Activated B cell treated with CpG ODN at 0.5 μM for 24 hours (primary cell): ENCODE measurements at regions not wholly inside any gene's neighbourhood (a gene's known extent, or its start where the extent isn't known, plus 50 kb on each side); places are given as distances from the start of the nearest gene placed in this dataset.

Source experiments
- ATAC-seq: fragments of 200-7000 bp; cut with Tn5 transposase; one replicate; pipeline ENCODE4 v1.10.0; 2021; ENCODE audit warnings: low read depth, mild to moderate bottlenecking, moderate library complexity
- CTCF ChIA-PET: fragments of 350-600 bp; sonication (Branson Sonifier 250); formaldehyde crosslinking; loops from one replicate; lab custom pipeline; 2021; ENCODE audit warnings: antibody characterized with exemption; lab: Charles Lee
- POLR2A ChIA-PET: fragments of 350-600 bp; sonication (Branson Sonifier 250); formaldehyde crosslinking; loops from one replicate; lab custom pipeline; 2021; ENCODE audit warnings: antibody characterized with exemption; lab: Charles Lee
- DNase-seq: peaks from one replicate; pipeline ENCODE4 v3.0.0; 2022
- H3K27ac Mint-ChIP-seq: one replicate; pipeline ENCODE4 v1.8.0; 2020; ENCODE audit warnings: mixed read lengths
- H3K27me3 Mint-ChIP-seq: one replicate; pipeline ENCODE4 v1.8.0; 2021; ENCODE audit warnings: mixed read lengths
- H3K36me3 Mint-ChIP-seq: one replicate; pipeline ENCODE4 v1.8.0; 2021; ENCODE audit warnings: low read depth, mixed read lengths
- H3K4me1 Mint-ChIP-seq: one replicate; pipeline ENCODE4 v1.8.0; 2021; ENCODE audit warnings: mixed read lengths
- H3K4me3 Mint-ChIP-seq: one replicate; pipeline ENCODE4 v1.8.0; 2020; ENCODE audit warnings: mild to moderate bottlenecking, mixed read lengths
- H3K9me3 Mint-ChIP-seq: one replicate; pipeline ENCODE4 v1.8.0; 2020; ENCODE audit warnings: mixed read lengths
- CTCF ChIP-seq: fragments of 200-600 bp; IDR thresholded peaks from one replicate; pipeline ENCODE4 v1.8.0; 2022; ENCODE audit warnings: antibody characterized with exemption, mild to moderate bottlenecking
- intact Hi-C: fragments of 100-400 bp; cut with micrococcal nuclease; formaldehyde crosslinking; loops from one replicate; pipeline ENCODE4 v1.15.1; 2024

- no peaks in the 10 kb centered on the region for H3K36me3 Mint-ChIP-seq
- TF ChIP-seq CTCF = no peak
- H3K9me3 Mint-ChIP-seq = peaks cover 3% of the 10 kb centered on the region
- no peak overlapping the region for H3K4me3 Mint-ChIP-seq
- ATAC-seq (no peak), DNase-seq (no peak)
- intact Hi-C loops = no loop called here
- CTCF ChIA-PET = no interaction called here
- POLR2A ChIA-PET = no interaction called here
- no peaks in the 10 kb centered on the region for H3K27me3 Mint-ChIP-seq
- no peaks in the 10 kb centered on the region for H3K4me1 Mint-ChIP-seq
- no peak overlapping the region for H3K27ac Mint-ChIP-seq
Observed at GRCh38 chr15:96693515-96693914, 363.0 kb downstream of the NR2F2 start.

GRCh38 chr15:96693990-96694517 lies 363.6 kb downstream of the NR2F2 start:
- peaks cover 4% of the 10 kb centered on the region for H3K9me3 Mint-ChIP-seq
- no peaks in the 10 kb centered on the region for H3K4me1 Mint-ChIP-seq
- POLR2A ChIA-PET = no interaction called here
- H3K4me3 Mint-ChIP-seq = no peak overlapping the region
- intact Hi-C loops = no loop called here
- H3K36me3 Mint-ChIP-seq = no peaks in the 10 kb centered on the region
- no peak overlapping the region for H3K27ac Mint-ChIP-seq
- no peak for TF ChIP-seq CTCF
- H3K27me3 Mint-ChIP-seq = no peaks in the 10 kb centered on the region
- CTCF ChIA-PET = no interaction called here
- DNase-seq (no peak), ATAC-seq (no peak)

GRCh38 chr15:96695426-96695825 lies 364.9 kb downstream of the NR2F2 start:
- H3K4me3 Mint-ChIP-seq = no peak overlapping the region
- POLR2A ChIA-PET = no interaction called here
- peaks cover 4% of the 10 kb centered on the region for H3K9me3 Mint-ChIP-seq
- TF ChIP-seq CTCF = no peak
- no peak overlapping the region for H3K27ac Mint-ChIP-seq
- H3K36me3 Mint-ChIP-seq = no peaks in the 10 kb centered on the region
- ATAC-seq (no peak), DNase-seq (no peak)
- CTCF ChIA-PET = no interaction called here
- intact Hi-C loops = no loop called here
- H3K4me1 Mint-ChIP-seq = no peaks in the 10 kb centered on the region
- no peaks in the 10 kb centered on the region for H3K27me3 Mint-ChIP-seq

GRCh38 chr15:96699871-96700401 lies 369.4 kb downstream of the NR2F2 start:
- ChIA-PET POLR2A (no interaction called here), CTCF (no interaction called here)
- intact Hi-C loops = no loop called here

GRCh38 chr15:96700555-96700954 lies 370.1 kb downstream of the NR2F2 start:
- Mint-ChIP-seq H3K9me3 (peaks cover 4% of the 10 kb centered on the region), H3K4me1 (no peaks in the 10 kb centered on the region), H3K36me3 (no peaks in the 10 kb centered on the region), H3K27ac (no peak overlapping the region), H3K27me3 (no peaks in the 10 kb centered on the region), H3K4me3 (no peak overlapping the region)
- ChIA-PET CTCF (no interaction called here), POLR2A (no interaction called here)
- intact Hi-C loops = no loop called here
- ATAC-seq (no peak), DNase-seq (no peak)
- no peak for TF ChIP-seq CTCF

More at GRCh38 chr15:96699871-96700401, 369.4 kb downstream of the NR2F2 start:
- TF ChIP-seq CTCF = no peak
- Mint-ChIP-seq H3K4me3 (no peak overlapping the region), H3K9me3 (peaks cover 7% of the 10 kb centered on the region), H3K27ac (no peak overlapping the region), H3K27me3 (no peaks in the 10 kb centered on the region), H3K36me3 (no peaks in the 10 kb centered on the region), H3K4me1 (no peaks in the 10 kb centered on the region)
- ATAC-seq (no peak), DNase-seq (no peak)
